ENCODE measurements at regions not wholly inside any gene's neighbourhood (a gene's known extent, or its start where the extent isn't known, plus 50 kb on each side); places are given as distances from the start of the nearest gene placed in this dataset.

- Histone ChIP-seq H3K36me3 (replicated peaks) (no peaks in the 10 kb centered on the region), H3K27ac (no peak overlapping the region), H3K27me3 (replicated peaks) (no peaks in the 10 kb centered on the region), H3K4me3 (ENCODE audit: low read depth, low read length) (no peak overlapping the region)
- DNase-seq = no peak
- TF ChIP-seq, protein P1, sequence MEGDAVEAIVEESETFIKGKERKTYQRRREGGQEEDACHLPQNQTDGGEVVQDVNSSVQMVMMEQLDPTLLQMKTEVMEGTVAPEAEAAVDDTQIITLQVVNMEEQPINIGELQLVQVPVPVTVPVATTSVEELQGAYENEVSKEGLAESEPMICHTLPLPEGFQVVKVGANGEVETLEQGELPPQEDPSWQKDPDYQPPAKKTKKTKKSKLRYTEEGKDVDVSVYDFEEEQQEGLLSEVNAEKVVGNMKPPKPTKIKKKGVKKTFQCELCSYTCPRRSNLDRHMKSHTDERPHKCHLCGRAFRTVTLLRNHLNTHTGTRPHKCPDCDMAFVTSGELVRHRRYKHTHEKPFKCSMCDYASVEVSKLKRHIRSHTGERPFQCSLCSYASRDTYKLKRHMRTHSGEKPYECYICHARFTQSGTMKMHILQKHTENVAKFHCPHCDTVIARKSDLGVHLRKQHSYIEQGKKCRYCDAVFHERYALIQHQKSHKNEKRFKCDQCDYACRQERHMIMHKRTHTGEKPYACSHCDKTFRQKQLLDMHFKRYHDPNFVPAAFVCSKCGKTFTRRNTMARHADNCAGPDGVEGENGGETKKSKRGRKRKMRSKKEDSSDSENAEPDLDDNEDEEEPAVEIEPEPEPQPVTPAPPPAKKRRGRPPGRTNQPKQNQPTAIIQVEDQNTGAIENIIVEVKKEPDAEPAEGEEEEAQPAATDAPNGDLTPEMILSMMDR (IDR thresholded peaks at IDR 0.05; ENCODE audit: low read depth, low read length, missing control alignments) = no peak
- in situ Hi-C loops (cut with HindIII; ENCODE audit: low pct_ligation_motif_present, low sequenced_read_pairs) = no loop called here
These were observed 435.8 kb downstream of the GPAM start for GRCh38 chr10:111747751-111748150.

GRCh38 chr10:111748184-111748583 is 435.4 kb downstream of the GPAM start:
- H3K27me3 ChIP-seq (replicated peaks) = no peaks in the 10 kb centered on the region
- no peaks in the 10 kb centered on the region for H3K36me3 ChIP-seq (replicated peaks)
- TF ChIP-seq, protein P1 (IDR thresholded peaks at IDR 0.05; ENCODE audit: low read depth, low read length, missing control alignments) = no peak
- no peak overlapping the region for H3K4me3 ChIP-seq (ENCODE audit: low read depth, low read length)
- no peak for DNase-seq
- in situ Hi-C loops (cut with HindIII; ENCODE audit: low pct_ligation_motif_present, low sequenced_read_pairs) = no loop called here
- H3K27ac ChIP-seq = no peak overlapping the region

- in situ Hi-C loops (cut with HindIII; ENCODE audit: low pct_ligation_motif_present, low sequenced_read_pairs) = no loop called here
- TF ChIP-seq, protein P1 (IDR thresholded peaks at IDR 0.05; ENCODE audit: low read depth, low read length, missing control alignments) = no peak
- no peaks in the 10 kb centered on the region for H3K27me3 ChIP-seq (replicated peaks)
- no peak for DNase-seq
- H3K36me3 ChIP-seq (replicated peaks) = no peaks in the 10 kb centered on the region
- no peak overlapping the region for H3K4me3 ChIP-seq (ENCODE audit: low read depth, low read length)
- no peak overlapping the region for H3K27ac ChIP-seq
These were observed 433.3 kb downstream of the GPAM start for GRCh38 chr10:111750165-111750849.

- TF ChIP-seq, protein P1 (IDR thresholded peaks at IDR 0.05; ENCODE audit: low read depth, low read length, missing control alignments) = peak; percentile 3
- in situ Hi-C loops (cut with HindIII; ENCODE audit: low pct_ligation_motif_present, low sequenced_read_pairs) = no loop called here
- Histone ChIP-seq H3K27ac (no peak overlapping the region), H3K27me3 (replicated peaks) (no peaks in the 10 kb centered on the region), H3K4me3 (ENCODE audit: low read depth, low read length) (no peak overlapping the region), H3K36me3 (replicated peaks) (no peaks in the 10 kb centered on the region)
- no peak for DNase-seq
These were observed 427.1 kb downstream of the GPAM start for GRCh38 chr10:111756217-111757061.

DNA sequence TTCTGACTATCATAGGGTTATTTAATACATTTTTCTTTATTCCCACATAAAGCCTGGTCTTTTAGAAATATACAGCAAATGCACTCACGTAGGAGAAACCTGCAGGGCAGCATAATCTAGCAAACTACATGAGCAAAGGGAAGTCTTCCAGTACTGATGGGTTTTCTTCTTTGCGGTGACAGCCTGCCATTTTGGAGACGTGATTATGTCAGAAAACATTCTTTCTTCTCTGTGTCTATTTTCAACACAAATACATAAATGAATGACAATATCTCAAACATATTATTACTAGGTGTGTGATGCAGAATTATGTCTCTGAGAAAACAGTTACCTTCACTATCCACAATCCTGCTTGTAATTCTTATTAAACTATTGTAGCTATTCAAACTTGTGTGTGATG is 425.0 kb downstream of the GPAM start:
- H3K4me3 ChIP-seq (ENCODE audit: low read depth, low read length) = no peak overlapping the region
- no peak overlapping the region for H3K27ac ChIP-seq
- no peaks in the 10 kb centered on the region for H3K27me3 ChIP-seq (replicated peaks)
- H3K36me3 ChIP-seq (replicated peaks) = no peaks in the 10 kb centered on the region
- no peak for DNase-seq
- TF ChIP-seq, protein P1 (IDR thresholded peaks at IDR 0.05; ENCODE audit: low read depth, low read length, missing control alignments) = no peak
- in situ Hi-C loops (cut with HindIII; ENCODE audit: low pct_ligation_motif_present, low sequenced_read_pairs) = no loop called here
